Keratinocyte (primary cell): ENCODE measurements at regions not wholly inside any gene's neighbourhood (a gene's known extent, or its start where the extent isn't known, plus 50 kb on each side); places are given as distances from the start of the nearest gene placed in this dataset.

ENCODE experiments used
- DNase-seq: peaks from one replicate; pipeline ENCODE4 v3.0.0-alpha.2; 2011; ENCODE audit warnings: low read depth, missing footprints, low spot score
- FAIRE-seq: peaks from 2 replicates; lab custom pipeline; 2011; peaks lifted over from hg19 to GRCh38; lab: Jason Lieb, UNC
- H2AFZ ChIP-seq: 2 replicates; pipeline ENCODE4 v1.6.0; 2012; ENCODE audit warnings: low read length, control low read depth, inconsistent platforms; ENCODE audit not compliant: control insufficient read depth
- H3K27ac ChIP-seq: 2 replicates; pipeline ENCODE4 v1.5.1; 2011; ENCODE audit warnings: low read length; ENCODE audit not compliant: control insufficient read depth, insufficient read depth
- H3K27me3 ChIP-seq: 3 replicates; pipeline ENCODE4 v1.6.0; 2011; ENCODE audit warnings: low read length; ENCODE audit not compliant: control insufficient read depth, insufficient read depth; ENCODE audit errors: extremely low read depth
- H3K36me3 ChIP-seq, 2 experiments: 2 replicates in 1 of 2; 3 replicates in 1 of 2; pipeline ENCODE4 v1.5.1; 2011; ENCODE audit warnings: low read length in 2 of 2, mild to moderate bottlenecking in 1 of 2; ENCODE audit not compliant: control insufficient read depth in 2 of 2, insufficient read depth in 2 of 2; ENCODE audit errors: extremely low read depth in 1 of 2
- H3K4me1 ChIP-seq: 3 replicates; pipeline ENCODE4 v1.5.1; 2011; ENCODE audit warnings: low read length; ENCODE audit not compliant: control insufficient read depth, insufficient read depth; ENCODE audit errors: extremely low read depth
- H3K4me2 ChIP-seq: 3 replicates; pipeline ENCODE4 v1.6.0; 2011; ENCODE audit warnings: low read depth, low read length; ENCODE audit not compliant: control insufficient read depth, insufficient read depth; ENCODE audit errors: extremely low read depth
- H3K4me3 ChIP-seq, 3 experiments: fragments of 200-600 bp in 1 of 3; sonication (generic) in 1 of 3; 2 replicates in 2 of 3; 3 replicates in 1 of 3; pipeline ENCODE4 v1.5.1; 2011 to 2016; ENCODE audit warnings: low read length in 3 of 3, mild to moderate bottlenecking in 3 of 3, control low read depth in 2 of 3, inconsistent platforms in 1 of 3, low read depth in 1 of 3, mixed read lengths in 1 of 3, mixed run types in 1 of 3, moderate library complexity in 1 of 3; ENCODE audit not compliant: control insufficient read depth in 2 of 3, insufficient read depth in 2 of 3; ENCODE audit errors: extremely low read depth in 1 of 3
- H3K79me2 ChIP-seq: 2 replicates; pipeline ENCODE4 v1.6.0; 2012; ENCODE audit warnings: low read length; ENCODE audit not compliant: control insufficient read depth, insufficient read depth
- H3K9ac ChIP-seq: 3 replicates; pipeline ENCODE4 v1.6.0; 2011; ENCODE audit warnings: low read length; ENCODE audit not compliant: control insufficient read depth, insufficient read depth; ENCODE audit errors: extremely low read depth
- H3K9me1 ChIP-seq: 3 replicates; pipeline ENCODE4 v1.6.0; 2011; ENCODE audit warnings: low read length; ENCODE audit not compliant: control insufficient read depth, insufficient read depth; ENCODE audit errors: extremely low read depth
- H3K9me3 ChIP-seq: 2 replicates; pipeline ENCODE4 v1.5.1; 2012; ENCODE audit warnings: low read depth, low read length; ENCODE audit not compliant: control insufficient read depth
- H4K20me1 ChIP-seq: 3 replicates; pipeline ENCODE4 v1.6.0; 2011; ENCODE audit warnings: low read length; ENCODE audit not compliant: control insufficient read depth, insufficient read depth; ENCODE audit errors: extremely low read depth
- EZH2 ChIP-seq: IDR thresholded peaks from one replicate; pipeline ENCODE4 v1.6.1; 2012; ENCODE audit warnings: inconsistent platforms, mild to moderate bottlenecking, low read length, moderate library complexity
- dilution Hi-C: fragments of 300-500 bp; cut with MboI; formaldehyde crosslinking; loops from one replicate; pipeline ENCODE4 v1.7.0; 2020; ENCODE audit warnings: low sequenced_read_pairs; ENCODE audit not compliant: extremely low pct_ligation_motif_present
- TF ChIP-seq, protein P1 (sequence below), 3 experiments: IDR thresholded peaks in 1 of 3; conservative IDR thresholded peaks in 1 of 3; optimal IDR thresholded peaks in 1 of 3; 2 replicates in 2 of 3; 3 replicates in 1 of 3; pipeline versions ENCODE3 to v1.5.1; 2011; ENCODE audit warnings: low read length in 3 of 3, mild to moderate bottlenecking in 3 of 3, moderate library complexity in 2 of 3, control low read depth in 1 of 3, inconsistent platforms in 1 of 3; ENCODE audit not compliant: insufficient read depth in 2 of 3; ENCODE audit errors: extremely low read depth in 1 of 3

DNA sequence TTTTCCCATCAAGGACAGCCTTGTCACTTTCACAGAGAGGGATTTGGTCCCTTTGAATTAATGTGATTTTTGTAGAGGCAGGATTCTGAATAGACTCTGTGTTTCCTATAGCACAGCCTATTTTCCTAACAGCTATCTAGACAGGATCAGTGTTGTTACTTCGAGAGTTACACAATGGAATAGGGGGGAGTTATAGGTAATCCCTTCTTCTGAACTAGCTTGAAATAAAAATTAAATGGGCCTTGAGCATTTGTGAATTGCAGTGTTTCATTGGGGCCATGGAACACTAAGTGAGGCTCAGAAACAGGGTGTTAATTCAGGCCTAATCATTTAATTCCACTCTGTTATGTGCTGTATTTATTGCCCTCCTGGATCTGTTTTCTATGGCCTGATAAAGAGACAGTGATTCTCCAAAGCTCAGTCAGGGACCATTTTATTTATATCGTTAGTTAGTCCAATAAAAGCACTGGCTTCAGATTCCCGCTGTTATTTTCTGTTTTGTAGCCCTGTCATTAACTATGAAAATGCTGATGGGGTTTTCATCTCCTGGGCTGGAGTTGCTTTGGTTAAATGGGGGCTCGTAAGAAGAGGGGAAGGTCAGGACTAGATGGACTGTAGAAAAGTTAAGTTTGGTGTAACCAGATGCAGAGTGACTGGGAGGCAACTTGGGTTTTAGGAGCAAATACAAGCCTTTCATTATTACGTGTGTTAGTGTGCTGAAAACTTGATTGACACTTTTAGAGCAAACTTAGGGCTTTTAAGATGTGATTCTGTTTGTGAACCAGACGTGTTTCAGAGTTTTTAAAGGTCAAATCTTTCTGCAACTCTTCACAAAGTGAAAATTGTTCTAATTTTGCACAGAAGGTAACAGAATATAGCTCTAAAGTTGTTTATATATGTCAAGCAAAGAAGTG lies 461.0 kb upstream of the HNRNPA3 start:
- TF ChIP-seq EZH2 = no peak
- TF ChIP-seq, protein P1, sequence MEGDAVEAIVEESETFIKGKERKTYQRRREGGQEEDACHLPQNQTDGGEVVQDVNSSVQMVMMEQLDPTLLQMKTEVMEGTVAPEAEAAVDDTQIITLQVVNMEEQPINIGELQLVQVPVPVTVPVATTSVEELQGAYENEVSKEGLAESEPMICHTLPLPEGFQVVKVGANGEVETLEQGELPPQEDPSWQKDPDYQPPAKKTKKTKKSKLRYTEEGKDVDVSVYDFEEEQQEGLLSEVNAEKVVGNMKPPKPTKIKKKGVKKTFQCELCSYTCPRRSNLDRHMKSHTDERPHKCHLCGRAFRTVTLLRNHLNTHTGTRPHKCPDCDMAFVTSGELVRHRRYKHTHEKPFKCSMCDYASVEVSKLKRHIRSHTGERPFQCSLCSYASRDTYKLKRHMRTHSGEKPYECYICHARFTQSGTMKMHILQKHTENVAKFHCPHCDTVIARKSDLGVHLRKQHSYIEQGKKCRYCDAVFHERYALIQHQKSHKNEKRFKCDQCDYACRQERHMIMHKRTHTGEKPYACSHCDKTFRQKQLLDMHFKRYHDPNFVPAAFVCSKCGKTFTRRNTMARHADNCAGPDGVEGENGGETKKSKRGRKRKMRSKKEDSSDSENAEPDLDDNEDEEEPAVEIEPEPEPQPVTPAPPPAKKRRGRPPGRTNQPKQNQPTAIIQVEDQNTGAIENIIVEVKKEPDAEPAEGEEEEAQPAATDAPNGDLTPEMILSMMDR (optimal IDR thresholded peaks at IDR 0.05 in 1 of 3, IDR thresholded peaks at IDR 0.05 in 1 of 3, conservative IDR thresholded peaks at IDR 0.05 in 1 of 3; ENCODE audit: extremely low read depth in 1 of 3, insufficient read depth in 2 of 3, low read length in 3 of 3) = no peak
- Histone ChIP-seq H4K20me1 (no peaks in the 10 kb centered on the region), H3K4me3 (no peak overlapping the region), H3K9me1 (no peaks in the 10 kb centered on the region), H2AFZ (no peak overlapping the region), H3K36me3 (no peaks in the 10 kb centered on the region), H3K27me3 (no peaks in the 10 kb centered on the region), H3K4me1 (no peaks in the 10 kb centered on the region), H3K9me3 (no peaks in the 10 kb centered on the region), H3K79me2 (no peaks in the 10 kb centered on the region), H3K9ac (no peak overlapping the region), H3K27ac (no peak overlapping the region), H3K4me2 (no peak overlapping the region)
- dilution Hi-C loops = no loop called here
- DNase-seq = no peak
- FAIRE-seq = no peak

GRCh38 chr2:176752295-176752694 lies 460.3 kb upstream of the HNRNPA3 start:
- dilution Hi-C loops = no loop called here
- no peak overlapping the region for H3K4me2 ChIP-seq
- H3K27me3 ChIP-seq = no peaks in the 10 kb centered on the region

More at GRCh38 chr2:176752295-176752694, 460.3 kb upstream of the HNRNPA3 start:
- H3K9me3 ChIP-seq = no peaks in the 10 kb centered on the region
- FAIRE-seq (no peak), DNase-seq (no peak)
- no peaks in the 10 kb centered on the region for H3K9me1 ChIP-seq
- no peaks in the 10 kb centered on the region for H3K79me2 ChIP-seq
- H3K27ac ChIP-seq = no peak overlapping the region
- no peaks in the 10 kb centered on the region for H4K20me1 ChIP-seq
- H3K9ac ChIP-seq = no peak overlapping the region
- no peak for TF ChIP-seq EZH2
- TF ChIP-seq, protein P1 (optimal IDR thresholded peaks at IDR 0.05 in 1 of 3, IDR thresholded peaks at IDR 0.05 in 1 of 3, conservative IDR thresholded peaks at IDR 0.05 in 1 of 3; ENCODE audit: extremely low read depth in 1 of 3, insufficient read depth in 2 of 3, low read length in 3 of 3) = no peak
- no peak overlapping the region for H2AFZ ChIP-seq
- no peaks in the 10 kb centered on the region for H3K4me1 ChIP-seq
- no peaks in the 10 kb centered on the region for H3K36me3 ChIP-seq
- no peak overlapping the region for H3K4me3 ChIP-seq
